ENCODE measurements at regions not wholly inside any gene's neighbourhood (a gene's known extent, or its start where the extent isn't known, plus 50 kb on each side); places are given as distances from the start of the nearest gene placed in this dataset.
"Not testable (repeated sequence)": the region's sequence is repeated elsewhere in the genome, so short reads cannot be mapped to it uniquely, and the experiment has no call there.

GRCh38 chr18:70397259-70397925, 108.5 kb downstream of the SOCS6 start:
- no peak for DNase-seq

GRCh38 chr18:70395771-70396170, 106.9 kb downstream of the SOCS6 start:
- DNase-seq = not testable (repeated sequence)

- DNase-seq = no peak
Observed at GRCh38 chr18:70394672-70395071, 105.8 kb downstream of the SOCS6 start.

- DNase-seq = no peak
Observed at GRCh38 chr18:70390371-70391090, 101.7 kb downstream of the SOCS6 start.

GRCh38 chr18:70389036-70389435, 100.2 kb downstream of the SOCS6 start:
- not testable (repeated sequence) for DNase-seq

GRCh38 chr18:70387027-70387426, 98.2 kb downstream of the SOCS6 start:
- no peak for DNase-seq

GRCh38 chr18:70386582-70386981, 97.7 kb downstream of the SOCS6 start:
- DNase-seq = no peak

GRCh38 chr18:70385474-70385873, 96.6 kb downstream of the SOCS6 start:
- DNase-seq = no peak

- DNase-seq = no peak
Observed at GRCh38 chr18:70384181-70384790, 95.4 kb downstream of the SOCS6 start.

GRCh38 chr18:70382992-70383717, 94.3 kb downstream of the SOCS6 start:
- DNase-seq = no peak

GRCh38 chr18:70382017-70382416, 93.2 kb downstream of the SOCS6 start:
- DNase-seq = peak; percentile 42

GRCh38 chr18:70380915-70381896, 92.4 kb downstream of the SOCS6 start:
- DNase-seq = peak; percentile 28

All from suppressor macrophage treated with lipopolysaccharide for 4 hours (primary cell).